Endothelial cell of umbilical vein (primary cell): ENCODE measurements at regions not wholly inside any gene's neighbourhood (a gene's known extent, or its start where the extent isn't known, plus 50 kb on each side); places are given as distances from the start of the nearest gene placed in this dataset.

ENCODE experiments used
- JUN ChIP-seq: IDR thresholded peaks from 2 replicates; pipeline ENCODE4 v1.6.1; 2011; ENCODE audit warnings: borderline replicate concordance, low read depth; ENCODE audit not compliant: insufficient read length, insufficient read depth
- POLR2A ChIP-seq: IDR thresholded peaks from 2 replicates; pipeline ENCODE4 v1.6.1; 2012; ENCODE audit warnings: low read depth, mild to moderate bottlenecking, control low read depth, low read length
- TF ChIP-seq, protein P1 (sequence below), 2 donors: IDR thresholded peaks; 1 replicate in 1 of 2; 2 replicates in 1 of 2; pipeline ENCODE4 v1.5.1; 2011; ENCODE audit warnings: low read length in 2 of 2, mild to moderate bottlenecking in 2 of 2, moderate library complexity in 2 of 2, control low read depth in 1 of 2, inconsistent platforms in 1 of 2, low read depth in 1 of 2; ENCODE audit not compliant: insufficient read depth in 1 of 2; ENCODE audit errors: extremely low read depth in 1 of 2

DNA sequence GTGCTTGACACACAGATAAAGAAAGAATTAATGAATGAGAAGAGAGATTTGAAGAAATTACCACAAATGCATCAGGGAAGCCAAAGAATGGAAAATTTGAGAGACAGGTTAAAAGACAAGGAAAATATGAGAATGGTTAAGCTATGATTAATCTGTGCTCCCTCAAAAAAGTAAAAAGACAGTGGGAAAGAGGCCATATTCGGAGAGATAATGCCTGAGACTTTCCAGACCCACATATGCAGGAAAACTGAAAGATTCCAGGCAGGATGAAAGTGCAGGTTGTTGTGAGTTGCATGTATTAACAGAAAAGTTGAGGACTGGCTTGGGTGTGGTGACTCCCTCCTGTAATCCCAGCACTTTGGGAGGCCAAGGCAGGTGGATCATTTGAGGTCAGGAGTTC, 302.3 kb downstream of the UACA start:
- TF ChIP-seq, protein P1, sequence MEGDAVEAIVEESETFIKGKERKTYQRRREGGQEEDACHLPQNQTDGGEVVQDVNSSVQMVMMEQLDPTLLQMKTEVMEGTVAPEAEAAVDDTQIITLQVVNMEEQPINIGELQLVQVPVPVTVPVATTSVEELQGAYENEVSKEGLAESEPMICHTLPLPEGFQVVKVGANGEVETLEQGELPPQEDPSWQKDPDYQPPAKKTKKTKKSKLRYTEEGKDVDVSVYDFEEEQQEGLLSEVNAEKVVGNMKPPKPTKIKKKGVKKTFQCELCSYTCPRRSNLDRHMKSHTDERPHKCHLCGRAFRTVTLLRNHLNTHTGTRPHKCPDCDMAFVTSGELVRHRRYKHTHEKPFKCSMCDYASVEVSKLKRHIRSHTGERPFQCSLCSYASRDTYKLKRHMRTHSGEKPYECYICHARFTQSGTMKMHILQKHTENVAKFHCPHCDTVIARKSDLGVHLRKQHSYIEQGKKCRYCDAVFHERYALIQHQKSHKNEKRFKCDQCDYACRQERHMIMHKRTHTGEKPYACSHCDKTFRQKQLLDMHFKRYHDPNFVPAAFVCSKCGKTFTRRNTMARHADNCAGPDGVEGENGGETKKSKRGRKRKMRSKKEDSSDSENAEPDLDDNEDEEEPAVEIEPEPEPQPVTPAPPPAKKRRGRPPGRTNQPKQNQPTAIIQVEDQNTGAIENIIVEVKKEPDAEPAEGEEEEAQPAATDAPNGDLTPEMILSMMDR (IDR thresholded peaks at IDR 0.05; ENCODE audit: extremely low read depth in 1 of 2, insufficient read depth in 1 of 2, low read depth in 1 of 2, low read length in 2 of 2): no peak
- TF ChIP-seq POLR2A: no peak
- TF ChIP-seq JUN: no peak
